Astrocyte (in vitro differentiated cells and primary cell): ENCODE measurements at regions not wholly inside any gene's neighbourhood (a gene's known extent, or its start where the extent isn't known, plus 50 kb on each side); places are given as distances from the start of the nearest gene placed in this dataset.
A peak's percentile ranks its signal among the peaks of the same experiment; 100 is the strongest.

Experiments
- DNase-seq: peaks from one replicate; pipeline ENCODE4 v3.0.0-alpha.2; 2010; ENCODE audit warnings: low read depth
- FAIRE-seq: peaks from 2 replicates; lab custom pipeline; 2011; peaks lifted over from hg19 to GRCh38; lab: Jason Lieb, UNC
- H2AFZ ChIP-seq: 2 replicates; pipeline ENCODE4 v1.6.0; 2012; ENCODE audit warnings: low read depth, low read length, inconsistent platforms
- H3K27ac ChIP-seq: 2 replicates; pipeline ENCODE4 v1.5.1; 2011; ENCODE audit warnings: low read depth, low read length, inconsistent platforms
- H3K27me3 ChIP-seq: 2 replicates; pipeline ENCODE4 v1.6.0; 2011; ENCODE audit warnings: low read length, inconsistent platforms; ENCODE audit not compliant: insufficient read depth
- H3K36me3 ChIP-seq: 2 replicates; pipeline ENCODE4 v1.5.1; 2011; ENCODE audit warnings: low read length, inconsistent platforms; ENCODE audit not compliant: insufficient read depth
- H3K4me1 ChIP-seq: 2 replicates; pipeline ENCODE4 v1.5.1; 2011; ENCODE audit warnings: low read length, inconsistent platforms; ENCODE audit not compliant: insufficient read depth
- H3K4me2 ChIP-seq: 2 replicates; pipeline ENCODE4 v1.6.0; 2012; ENCODE audit warnings: low read length, inconsistent platforms
- H3K4me3 ChIP-seq: 2 replicates; pipeline ENCODE4 v1.5.1; 2011; ENCODE audit warnings: low read depth, mild to moderate bottlenecking, low read length, inconsistent platforms; ENCODE audit not compliant: insufficient read depth
- H3K79me2 ChIP-seq: 2 replicates; pipeline ENCODE4 v1.6.0; 2012; ENCODE audit warnings: mild to moderate bottlenecking, low read length, inconsistent platforms; ENCODE audit not compliant: insufficient read depth
- H3K9ac ChIP-seq: 2 replicates; pipeline ENCODE4 v1.6.0; 2012; ENCODE audit warnings: mild to moderate bottlenecking, low read length, inconsistent platforms
- H3K9me3 ChIP-seq: 2 replicates; pipeline ENCODE4 v1.5.1; 2012; ENCODE audit warnings: low read depth, mild to moderate bottlenecking, low read length, inconsistent platforms; ENCODE audit not compliant: insufficient read depth
- H4K20me1 ChIP-seq: 2 replicates; pipeline ENCODE4 v1.6.0; 2012; ENCODE audit warnings: low read length, inconsistent platforms; ENCODE audit not compliant: insufficient read depth
- H3K27ac Mint-ChIP-seq: one replicate; pipeline ENCODE4 v1.8.0; 2021; ENCODE audit warnings: mild to moderate bottlenecking, mixed read lengths; ENCODE audit not compliant: unreplicated experiment
- H3K27me3 Mint-ChIP-seq: one replicate; pipeline ENCODE4 v1.8.0; 2021; ENCODE audit warnings: low read depth, mixed read lengths; ENCODE audit not compliant: unreplicated experiment
- H3K36me3 Mint-ChIP-seq: one replicate; pipeline ENCODE4 v1.8.0; 2021; ENCODE audit warnings: low read depth, mixed read lengths; ENCODE audit not compliant: unreplicated experiment
- H3K4me1 Mint-ChIP-seq: one replicate; pipeline ENCODE4 v1.8.0; 2021; ENCODE audit warnings: low read depth, mixed read lengths; ENCODE audit not compliant: unreplicated experiment
- H3K4me3 Mint-ChIP-seq: one replicate; pipeline ENCODE4 v1.8.0; 2021; ENCODE audit warnings: mild to moderate bottlenecking, moderate library complexity, mixed read lengths; ENCODE audit not compliant: unreplicated experiment
- H3K9me3 Mint-ChIP-seq: one replicate; pipeline ENCODE4 v1.8.0; 2021; ENCODE audit warnings: mild to moderate bottlenecking, mixed read lengths; ENCODE audit not compliant: unreplicated experiment
- CTCF ChIP-seq: IDR thresholded peaks from 2 replicates; pipeline ENCODE4 v1.5.1; 2011; ENCODE audit warnings: low read depth, mild to moderate bottlenecking, inconsistent platforms, low read length, moderate library complexity; ENCODE audit not compliant: insufficient read depth
- EZH2 ChIP-seq: IDR thresholded peaks from 2 replicates; pipeline ENCODE4 v1.6.1; 2012; ENCODE audit warnings: mild to moderate bottlenecking, low read length, inconsistent platforms; ENCODE audit not compliant: insufficient read depth

GRCh38 chr4:29908276-29908675 is 811.9 kb upstream of the PCDH7 start:
- Histone ChIP-seq H3K36me3 (no peaks in the 10 kb centered on the region), H2AFZ (no peak overlapping the region), H3K4me1 (no peaks in the 10 kb centered on the region), H3K4me3 (no peak overlapping the region), H3K27ac (no peak overlapping the region), H3K27me3 (no peaks in the 10 kb centered on the region), H3K9me3 (peaks cover 3% of the 10 kb centered on the region), H4K20me1 (no peaks in the 10 kb centered on the region), H3K79me2 (no peaks in the 10 kb centered on the region), H3K4me2 (no peak overlapping the region), H3K9ac (no peak overlapping the region)
- FAIRE-seq (no peak), DNase-seq (no peak)
- no peak for TF ChIP-seq CTCF
- H3K27ac Mint-ChIP-seq = peak overlapping the region; percentile 88
- H3K9me3 Mint-ChIP-seq = peaks cover 4% of the 10 kb centered on the region
- H3K4me1 Mint-ChIP-seq = peaks cover 6% of the 10 kb centered on the region
- H3K4me3 Mint-ChIP-seq = no peak overlapping the region
- no peaks in the 10 kb centered on the region for H3K36me3 Mint-ChIP-seq
- no peaks in the 10 kb centered on the region for H3K27me3 Mint-ChIP-seq

GRCh38 chr4:29927895-29928294 is 792.3 kb upstream of the PCDH7 start:
- H3K9me3 ChIP-seq = no peaks in the 10 kb centered on the region
- no peaks in the 10 kb centered on the region for H3K27me3 Mint-ChIP-seq
- H3K4me2 ChIP-seq = no peak overlapping the region
- no peaks in the 10 kb centered on the region for H3K27me3 ChIP-seq
- H3K4me3 ChIP-seq = no peak overlapping the region
- no peak overlapping the region for H3K9ac ChIP-seq
- H2AFZ ChIP-seq = no peak overlapping the region
- no peaks in the 10 kb centered on the region for H3K36me3 ChIP-seq
- H3K79me2 ChIP-seq = no peaks in the 10 kb centered on the region
- H3K36me3 Mint-ChIP-seq = no peaks in the 10 kb centered on the region
- DNase-seq (no peak), FAIRE-seq (no peak)
- no peak for TF ChIP-seq EZH2
- no peak overlapping the region for H3K27ac Mint-ChIP-seq
- H3K4me1 Mint-ChIP-seq = no peaks in the 10 kb centered on the region
- H4K20me1 ChIP-seq = no peaks in the 10 kb centered on the region
- H3K27ac ChIP-seq = no peak overlapping the region
- H3K4me1 ChIP-seq = no peaks in the 10 kb centered on the region
- no peak overlapping the region for H3K4me3 Mint-ChIP-seq
- no peaks in the 10 kb centered on the region for H3K9me3 Mint-ChIP-seq

- no peaks in the 10 kb centered on the region for H3K27me3 Mint-ChIP-seq
Observed at GRCh38 chr4:29948451-29948850, 771.7 kb upstream of the PCDH7 start.

More at GRCh38 chr4:29948451-29948850, 771.7 kb upstream of the PCDH7 start:
- no peaks in the 10 kb centered on the region for H3K9me3 ChIP-seq
- H3K36me3 ChIP-seq = no peaks in the 10 kb centered on the region
- FAIRE-seq (no peak), DNase-seq (no peak)
- H3K79me2 ChIP-seq = no peaks in the 10 kb centered on the region
- no peaks in the 10 kb centered on the region for H3K27me3 ChIP-seq
- Mint-ChIP-seq H3K36me3 (no peaks in the 10 kb centered on the region), H3K4me3 (no peak overlapping the region), H3K9me3 (peaks cover 4% of the 10 kb centered on the region), H3K4me1 (no peaks in the 10 kb centered on the region), H3K27ac (no peak overlapping the region)
- H3K4me3 ChIP-seq = no peak overlapping the region
- H3K4me2 ChIP-seq = no peak overlapping the region
- no peaks in the 10 kb centered on the region for H4K20me1 ChIP-seq
- H2AFZ ChIP-seq = no peak overlapping the region
- no peak overlapping the region for H3K9ac ChIP-seq
- TF ChIP-seq EZH2 = no peak
- TF ChIP-seq CTCF = no peak
- no peak overlapping the region for H3K27ac ChIP-seq
- no peaks in the 10 kb centered on the region for H3K4me1 ChIP-seq
